GM19023 (cell line): ENCODE measurements at regions not wholly inside any gene's neighbourhood (a gene's known extent, or its start where the extent isn't known, plus 50 kb on each side); places are given as distances from the start of the nearest gene placed in this dataset.

Source experiments
- ATAC-seq: cut with Tn5 transposase; IDR thresholded peaks from one replicate; pipeline ENCODE4 v1.9.1; 2021; ENCODE audit warnings: mild to moderate bottlenecking, moderate library complexity; ENCODE audit not compliant: unreplicated experiment

DNA sequence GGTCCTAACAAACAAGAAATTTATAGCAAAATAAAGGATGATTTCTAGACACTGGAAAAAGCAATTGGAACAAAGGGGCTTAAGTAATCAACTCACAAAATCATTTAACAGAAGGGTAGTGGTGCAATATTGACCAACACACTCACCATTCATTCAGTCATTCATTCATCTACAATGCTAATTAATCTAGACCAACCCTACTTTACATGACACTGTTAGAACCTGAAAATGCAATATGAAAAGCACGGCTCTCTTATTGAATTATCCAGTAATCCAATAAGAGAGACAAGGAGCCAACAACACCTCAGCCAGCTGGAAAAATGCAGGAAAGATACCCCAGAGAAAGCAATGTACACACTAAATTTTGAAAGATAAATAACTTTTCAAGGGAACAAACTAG lies 310.8 kb upstream of the NR5A2 start:
- no peak for ATAC-seq

DNA sequence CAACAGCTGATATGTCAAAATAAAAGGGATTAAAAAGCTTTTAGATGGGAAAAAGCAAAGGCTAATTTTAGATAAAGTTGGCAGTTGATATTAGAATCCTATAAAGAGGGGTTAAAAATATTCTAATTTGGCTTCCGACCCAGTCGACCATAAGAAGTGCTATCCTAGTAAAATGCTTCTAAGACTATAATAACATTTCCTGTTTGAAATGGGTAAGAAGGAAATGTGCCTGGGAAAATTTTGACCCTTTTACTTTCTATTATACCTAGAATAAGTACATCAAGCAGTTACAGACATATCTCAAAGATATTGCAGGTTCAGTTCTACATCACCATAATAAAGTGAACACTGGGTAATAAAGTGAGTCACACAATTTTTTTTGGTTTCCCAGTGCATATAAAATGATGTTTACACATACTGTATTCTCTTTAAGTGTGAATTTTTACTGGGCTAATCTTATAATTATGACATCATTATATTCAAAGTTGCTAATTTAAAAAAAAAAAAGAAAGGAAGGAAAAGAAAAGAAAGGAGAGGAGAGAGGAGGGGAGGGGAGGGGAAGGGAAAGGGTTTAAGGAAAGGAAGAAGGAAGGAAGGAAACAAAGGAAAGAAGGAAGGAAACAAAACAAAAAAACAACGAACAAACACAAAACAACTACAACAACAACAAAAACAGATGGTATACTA lies 308.2 kb upstream of the NR5A2 start:
- ATAC-seq = no peak

DNA sequence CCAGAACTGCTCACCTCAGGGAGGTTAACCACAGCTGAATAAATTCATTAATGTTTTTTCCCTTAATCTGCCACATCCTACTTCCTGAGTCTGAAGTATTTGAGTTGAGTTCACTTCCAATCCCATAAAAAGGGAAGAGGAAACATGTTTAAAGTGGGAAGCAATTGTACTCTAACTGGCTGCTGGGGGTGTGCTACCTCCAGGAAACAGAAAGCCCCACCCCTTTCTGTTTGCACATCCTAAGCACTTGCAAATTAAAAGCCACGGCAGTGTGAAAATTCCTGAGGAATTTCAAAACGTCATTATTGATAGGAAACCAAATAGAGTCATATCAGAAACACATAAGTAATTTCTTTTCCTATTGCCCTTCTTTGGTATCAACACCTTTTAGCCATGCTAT lies 307.0 kb upstream of the NR5A2 start:
- ATAC-seq = no peak

DNA sequence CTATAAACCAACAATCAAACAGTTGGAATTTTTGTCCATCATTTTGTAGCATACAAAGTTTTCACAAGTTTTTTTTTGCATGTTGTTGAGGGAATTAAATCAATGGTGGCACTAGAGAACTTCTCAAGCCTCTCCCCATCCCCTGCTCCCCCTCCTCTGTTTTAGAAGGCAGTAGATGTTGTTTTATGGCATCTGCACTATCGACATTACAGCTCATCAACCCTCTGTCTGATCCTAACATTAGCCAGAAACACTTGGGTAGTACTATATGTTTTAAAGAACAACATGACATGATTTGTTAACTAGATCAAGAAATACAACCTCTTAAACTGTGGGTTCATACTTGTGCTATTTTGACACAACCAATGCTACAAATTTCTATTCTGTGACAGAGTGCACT lies 306.5 kb upstream of the NR5A2 start:
- ATAC-seq = no peak

DNA sequence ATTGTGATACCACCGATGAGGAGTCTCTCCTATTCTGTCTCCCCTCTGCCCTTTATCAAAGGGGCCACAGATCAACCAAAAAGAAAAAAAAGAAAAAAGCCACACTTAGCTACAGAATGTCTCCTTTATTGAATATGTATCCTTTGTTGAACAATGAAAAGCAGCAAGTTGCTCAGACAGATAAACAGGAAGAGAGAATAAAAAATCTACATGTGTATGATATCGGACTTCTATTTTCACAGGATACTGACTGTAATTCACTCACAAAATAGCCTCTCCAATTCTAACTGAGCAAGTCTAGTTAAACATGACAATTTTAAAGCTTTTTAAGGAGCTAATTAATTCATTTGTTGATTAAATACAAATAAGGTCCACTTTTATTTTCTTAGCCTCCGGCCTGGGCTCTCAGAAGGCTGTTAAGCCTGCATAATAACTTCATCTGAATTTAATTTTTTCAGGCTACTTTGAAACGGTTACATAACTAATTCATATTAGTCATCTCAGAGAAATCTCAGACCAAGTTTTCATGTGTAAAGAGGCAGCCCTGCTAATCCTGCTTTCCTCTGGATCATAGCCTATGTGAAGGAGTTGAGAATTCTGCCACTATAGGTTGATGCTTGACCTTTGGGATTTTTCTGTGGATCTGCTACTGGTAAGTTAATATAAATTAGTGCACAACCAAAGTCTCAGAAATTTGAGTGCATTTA lies 304.1 kb upstream of the NR5A2 start:
- no peak for ATAC-seq

DNA sequence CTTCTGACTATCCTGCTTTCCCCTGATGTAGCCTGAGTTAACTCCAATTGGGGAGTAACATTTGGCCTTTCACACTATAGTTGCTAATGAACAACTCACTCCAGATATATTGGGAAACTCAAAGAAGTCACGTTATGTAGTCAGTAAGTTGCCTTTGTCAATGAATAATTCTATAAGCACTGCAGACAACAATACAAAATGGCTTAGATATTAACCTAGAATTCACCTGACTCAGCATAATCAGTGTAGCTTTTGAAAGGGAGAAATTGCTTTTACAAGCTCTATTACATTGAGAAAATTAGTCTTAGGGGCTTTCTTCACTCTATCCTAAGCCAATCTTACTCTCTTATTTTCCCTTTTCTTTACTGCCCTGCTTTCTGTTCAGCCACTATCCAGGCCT lies 303.5 kb upstream of the NR5A2 start:
- ATAC-seq = no peak

DNA sequence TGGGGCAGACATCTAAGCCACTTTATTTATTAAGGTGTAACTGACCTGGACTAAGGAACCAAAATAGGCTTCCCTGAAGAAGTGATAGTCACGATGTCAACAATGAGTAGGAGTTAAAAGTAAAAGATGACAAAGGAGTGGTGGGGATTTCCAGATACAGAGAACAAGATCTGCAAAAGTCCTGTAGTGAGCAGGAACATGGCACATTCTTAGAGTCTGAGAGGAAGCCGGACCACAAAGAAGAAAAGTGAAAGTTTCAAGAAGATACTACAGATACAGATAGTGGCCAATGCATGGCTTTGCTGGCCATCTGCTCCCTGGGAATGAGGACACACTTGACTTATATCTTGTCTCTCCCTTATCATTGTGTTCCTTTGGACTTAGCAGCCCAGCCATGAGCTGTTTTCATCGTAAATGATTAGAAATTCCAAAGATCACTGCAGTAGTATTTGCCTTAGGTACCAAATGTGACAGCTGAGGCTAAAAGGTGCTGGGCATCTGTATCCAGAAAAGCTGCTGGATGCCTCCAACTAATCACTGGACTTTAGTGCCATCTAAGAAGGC lies 302.4 kb upstream of the NR5A2 start:
- ATAC-seq = no peak

DNA sequence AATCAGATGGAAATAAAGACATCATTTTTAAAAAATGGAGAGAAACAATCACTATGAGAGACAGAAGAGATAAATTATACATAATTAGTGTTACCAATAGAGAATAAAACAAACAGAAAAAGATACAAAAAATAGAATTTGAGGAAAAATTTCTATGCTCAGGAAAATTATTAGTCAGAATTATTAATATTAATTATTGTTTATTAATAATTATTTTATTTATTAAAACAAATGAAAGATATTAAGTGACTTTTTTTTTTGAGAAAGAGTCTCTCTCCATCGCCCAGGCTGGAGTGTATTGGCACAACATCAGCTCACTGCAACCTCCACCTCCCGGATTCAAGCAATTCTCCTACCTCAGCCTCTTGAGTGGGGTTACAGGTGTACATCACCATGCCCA lies 299.8 kb upstream of the NR5A2 start:
- no peak for ATAC-seq

DNA sequence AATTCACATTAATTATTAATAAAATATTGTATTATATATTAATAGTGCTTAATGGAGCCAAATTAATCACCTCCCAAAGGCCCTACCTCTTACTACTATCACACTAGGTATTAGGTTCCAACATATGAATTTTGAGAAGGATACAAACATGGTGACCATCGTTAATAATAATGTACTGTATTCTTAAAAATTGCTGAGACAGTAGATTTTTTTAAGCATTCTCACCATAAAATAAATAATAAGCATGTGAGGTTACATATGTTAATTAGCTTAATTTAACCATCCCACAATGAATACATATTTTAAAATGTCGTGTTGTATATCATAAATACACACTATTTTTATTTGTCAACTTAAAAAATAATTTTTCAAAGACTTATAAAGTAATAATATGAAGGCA lies 299.2 kb upstream of the NR5A2 start:
- ATAC-seq = no peak

DNA sequence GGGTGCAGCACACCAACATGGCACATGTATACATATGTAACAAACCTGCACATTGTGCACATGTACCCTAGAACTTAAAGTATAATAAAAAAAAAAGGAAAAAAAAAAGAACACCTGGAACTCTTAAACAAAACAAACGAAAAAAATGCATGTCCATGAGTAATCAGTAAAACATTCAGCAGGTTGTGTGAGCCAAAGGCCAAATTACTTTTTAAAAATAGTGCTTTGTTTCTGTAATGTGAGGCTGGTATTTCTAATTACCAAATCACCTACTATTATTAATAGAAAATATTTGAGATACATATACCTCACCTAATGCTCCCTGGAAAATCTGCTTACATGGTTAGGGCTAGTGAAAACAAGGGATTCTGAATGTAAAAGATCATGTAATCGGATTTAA lies 294.4 kb upstream of the NR5A2 start:
- ATAC-seq = no peak

DNA sequence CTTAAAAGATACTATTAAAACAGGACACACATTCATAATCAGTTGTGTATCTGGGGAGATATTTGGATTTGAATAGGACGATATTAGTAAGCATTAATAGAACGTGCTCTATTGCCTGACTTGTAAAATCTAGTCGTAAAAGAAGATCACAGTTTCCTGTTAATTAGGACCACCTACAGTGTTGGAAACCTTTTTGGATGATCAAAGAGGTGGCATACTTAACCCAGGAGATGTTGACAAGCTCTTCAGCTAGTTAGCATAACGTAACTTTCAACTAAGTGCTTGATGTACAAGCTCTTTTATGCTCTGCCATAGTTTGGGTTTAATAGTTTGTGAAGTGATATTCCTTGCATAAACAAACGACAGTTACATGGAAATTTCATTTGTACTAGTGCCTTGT lies 293.3 kb upstream of the NR5A2 start:
- ATAC-seq = no peak

DNA sequence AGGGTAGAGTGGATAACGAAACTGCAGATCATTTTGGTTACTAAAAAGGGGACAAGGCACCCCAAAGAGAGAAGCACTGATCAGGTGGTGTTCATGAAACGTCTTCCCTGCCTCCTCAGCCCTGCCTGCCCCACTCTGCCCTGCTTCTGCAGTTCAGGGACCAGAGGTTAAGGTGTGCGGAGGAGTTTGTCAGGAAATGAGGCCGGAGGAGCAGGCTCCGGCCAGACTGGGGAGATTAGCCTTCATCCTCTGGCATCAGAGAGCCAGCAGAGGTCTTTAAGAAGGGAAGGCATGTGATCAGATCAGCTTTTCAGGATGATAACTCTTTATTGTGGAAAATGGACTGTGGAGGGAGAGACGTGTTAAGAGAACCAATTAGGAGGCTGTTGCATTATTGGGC lies 291.9 kb upstream of the NR5A2 start:
- ATAC-seq = no peak

DNA sequence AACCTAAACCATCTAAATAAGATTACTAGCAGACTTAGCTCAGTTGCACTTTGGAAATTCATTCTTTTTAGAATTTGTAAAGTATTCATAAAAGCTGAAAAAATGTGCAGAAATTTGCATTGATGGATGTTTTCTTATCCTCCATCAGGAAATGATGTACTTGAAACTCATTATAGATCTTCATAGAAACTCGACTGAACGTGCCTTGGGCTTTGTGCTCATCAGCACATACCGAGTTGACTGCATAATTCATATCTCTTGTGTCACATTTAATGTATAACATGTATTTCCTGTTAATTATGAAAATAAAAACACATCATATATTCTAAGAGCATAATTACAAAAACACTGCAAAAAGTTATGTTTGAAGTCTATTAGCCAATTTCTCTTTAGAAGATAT lies 290.9 kb upstream of the NR5A2 start:
- ATAC-seq = no peak

DNA sequence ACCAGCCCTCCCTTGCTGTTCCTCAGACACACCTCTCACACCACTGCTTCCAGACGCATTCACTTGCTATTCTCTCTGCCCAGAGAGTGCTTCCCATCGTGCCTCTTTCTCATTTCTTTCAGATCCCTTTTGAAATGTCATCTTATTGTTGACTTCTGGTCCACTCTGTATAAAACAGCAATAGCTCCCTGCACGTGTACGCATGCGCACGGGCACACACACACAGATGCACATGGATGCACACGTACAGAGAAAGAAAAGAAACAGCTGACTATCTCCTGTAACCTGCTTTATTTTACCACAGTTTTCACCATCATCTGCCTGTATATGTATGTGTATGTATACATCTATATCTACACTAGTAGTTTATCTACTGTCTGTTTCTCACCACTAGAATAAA lies 285.9 kb upstream of the NR5A2 start:
- ATAC-seq = no peak

DNA sequence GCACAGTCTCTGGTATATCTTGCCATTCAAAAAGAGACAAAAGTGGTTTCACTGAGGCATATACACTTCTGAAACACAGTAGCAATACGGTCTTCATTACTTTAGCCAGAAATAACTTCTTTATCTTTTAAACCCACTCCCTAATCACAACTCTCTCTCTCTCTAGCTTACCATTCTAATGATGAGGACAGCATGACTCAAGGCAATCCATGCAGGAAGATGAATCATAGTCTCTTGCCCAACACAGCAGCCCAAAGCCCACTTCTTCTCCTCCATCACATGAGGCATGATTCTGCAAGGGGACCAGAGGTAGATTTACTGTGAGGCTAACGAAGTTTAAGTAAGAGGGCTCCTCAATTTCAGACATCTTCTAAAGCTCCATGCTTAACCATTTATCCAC lies 285.0 kb upstream of the NR5A2 start:
- ATAC-seq = no peak

DNA sequence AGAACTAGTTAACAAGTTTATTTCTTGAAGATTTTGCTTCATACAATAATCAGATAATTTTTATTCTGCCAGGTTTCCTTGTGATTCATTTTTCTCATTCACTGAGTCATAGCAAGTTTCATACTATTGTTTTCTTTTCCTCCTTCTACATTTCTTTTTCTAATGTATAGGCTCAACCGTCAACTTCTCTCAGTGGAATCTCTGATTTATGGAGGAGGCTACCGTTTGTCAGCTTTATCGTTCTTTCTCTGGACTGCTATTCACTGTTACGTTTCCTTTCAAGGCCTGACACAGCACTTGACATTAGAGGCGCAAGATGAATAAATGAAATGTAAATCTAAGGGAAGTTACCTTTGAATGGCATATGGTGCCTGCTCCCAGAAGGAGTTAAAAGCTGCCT lies 284.3 kb upstream of the NR5A2 start:
- ATAC-seq = no peak

DNA sequence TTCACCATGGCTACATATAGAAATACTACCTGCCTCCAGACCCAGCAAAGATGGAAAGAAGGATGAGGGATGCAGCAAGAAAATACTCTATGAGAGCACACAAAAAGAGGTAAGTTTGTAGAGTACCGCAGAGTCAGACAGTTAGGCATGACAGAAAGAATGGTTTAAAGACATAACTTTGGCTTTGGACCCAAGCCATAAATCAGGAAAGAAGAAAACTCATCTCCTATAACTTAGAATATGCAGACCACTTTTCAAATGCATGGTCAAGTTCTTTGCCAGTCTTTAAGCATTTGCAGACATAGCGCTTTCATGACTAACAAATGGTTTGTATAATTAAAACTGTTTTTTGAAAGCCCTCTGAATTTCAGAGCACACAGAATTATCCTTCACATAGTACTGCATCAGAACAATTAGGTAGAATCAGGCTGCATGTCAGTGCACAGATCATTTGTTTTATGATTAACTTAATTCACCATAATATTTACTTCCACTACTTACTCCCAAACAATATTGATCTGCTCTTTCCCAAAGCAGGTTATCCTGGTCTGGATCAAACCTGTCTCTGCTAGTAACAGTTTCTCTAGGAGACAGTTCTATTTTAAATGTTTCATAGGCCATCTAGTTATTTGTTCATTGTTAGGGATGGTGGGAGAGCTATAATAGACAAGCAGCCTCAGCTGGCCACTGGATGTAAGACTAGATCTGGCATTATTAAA lies 280.7 kb upstream of the NR5A2 start:
- no peak for ATAC-seq

DNA sequence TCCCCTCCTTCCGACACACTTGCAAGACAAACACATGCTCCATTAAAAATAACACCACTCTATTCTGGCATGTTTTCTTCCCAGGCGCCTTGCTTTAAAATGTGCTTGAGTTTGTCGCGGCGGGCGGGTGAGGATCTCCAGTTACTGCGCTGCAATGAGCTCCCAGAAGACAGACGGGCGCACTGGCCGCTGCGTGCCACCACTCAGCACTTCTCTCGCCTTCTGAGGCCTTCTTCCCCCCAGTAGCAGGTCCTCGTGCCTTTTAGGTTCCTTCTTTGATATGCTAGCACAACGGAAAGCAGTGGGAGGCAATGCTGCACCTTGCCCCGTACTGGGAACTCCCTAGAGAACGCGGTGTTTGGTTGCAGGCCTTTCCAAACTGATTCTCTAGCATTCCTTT lies 279.5 kb upstream of the NR5A2 start:
- ATAC-seq = no peak

DNA sequence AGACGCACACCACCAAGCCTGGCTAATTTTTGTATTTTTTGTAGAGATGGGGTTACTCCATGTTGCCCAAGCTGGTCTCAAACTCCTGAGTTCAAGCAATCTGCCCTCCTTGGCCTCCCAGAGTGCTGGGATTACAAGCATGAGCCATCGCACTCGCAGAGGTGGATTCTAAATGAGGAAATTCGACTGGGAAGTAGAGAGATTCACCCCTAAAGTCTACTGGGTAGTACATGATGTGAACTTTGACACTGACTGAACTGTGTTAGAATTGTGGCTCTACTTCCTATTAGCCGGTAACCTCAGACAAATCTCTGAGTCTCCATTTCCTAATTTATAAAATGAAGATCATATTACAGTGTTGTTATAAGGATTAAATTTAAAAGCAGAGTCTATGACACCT lies 276.0 kb upstream of the NR5A2 start:
- no peak for ATAC-seq

DNA sequence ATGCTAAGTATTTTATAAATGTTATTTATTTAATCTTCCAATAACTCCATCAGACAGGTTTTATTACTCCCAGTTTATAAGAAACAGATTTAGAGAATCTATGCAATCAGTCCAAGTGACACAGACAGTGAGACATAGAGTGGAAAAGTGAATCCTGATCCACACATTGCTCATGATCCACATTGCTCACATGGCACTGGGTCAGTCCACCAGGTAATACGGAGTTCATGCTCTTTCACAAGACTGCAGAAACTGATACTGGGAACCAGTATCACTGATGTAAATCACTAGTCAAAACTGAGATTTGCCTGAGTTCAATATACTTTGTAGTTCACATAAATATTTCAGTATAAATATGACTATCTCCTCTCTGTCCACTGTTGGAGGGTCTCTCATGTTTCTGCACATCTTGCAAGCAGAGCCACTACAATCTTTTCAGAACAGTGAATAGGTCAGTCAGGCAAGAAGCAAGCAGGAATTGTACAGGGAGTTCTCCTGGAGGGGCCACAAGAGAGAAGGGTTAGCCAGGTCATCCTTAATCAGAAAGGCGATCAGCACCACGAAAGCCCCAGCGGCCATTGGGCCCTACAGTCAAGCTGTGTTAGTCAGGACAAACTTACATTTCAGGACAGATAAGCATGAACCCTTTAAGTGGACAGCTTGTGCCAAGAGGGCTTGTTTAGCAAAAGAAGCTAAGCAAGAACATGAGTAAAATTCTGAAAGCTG lies 275.4 kb upstream of the NR5A2 start:
- ATAC-seq = no peak

DNA sequence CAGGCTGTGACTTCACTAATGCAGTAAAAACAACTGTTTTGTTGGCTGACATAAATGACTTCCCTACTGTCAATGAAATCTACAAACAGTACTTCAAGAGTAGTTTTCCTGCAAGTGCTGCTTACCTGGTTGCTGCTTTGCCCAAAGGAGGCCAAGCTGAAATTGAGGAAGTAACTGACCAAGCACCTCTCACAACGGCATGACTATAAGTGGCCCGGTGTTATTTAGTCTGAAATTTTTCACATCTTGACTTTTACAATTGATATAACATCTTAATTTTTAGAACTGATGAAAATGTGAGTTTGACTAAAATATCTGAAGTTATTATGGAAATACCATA lies 274.9 kb upstream of the NR5A2 start:
- no peak for ATAC-seq
